Panc1 (cell line): ENCODE measurements at regions not wholly inside any gene's neighbourhood (a gene's known extent, or its start where the extent isn't known, plus 50 kb on each side); places are given as distances from the start of the nearest gene placed in this dataset.

ENCODE experiments used
- ATAC-seq: fragments of 200-7000 bp; cut with Tn5 transposase; 2 replicates; pipeline ENCODE4 v1.9.1; 2020; ENCODE audit warnings: mild to moderate bottlenecking, moderate library complexity
- BruUV-seq: library from RNA; stranded (reverse); fragments of 400-500 nt; replicated peaks from 2 replicates; lab custom pipeline; 2021; lab: Mats Ljungman, UMichigan
- CTCF ChIA-PET: fragments of 300-600 bp; sonication (Branson Sonifier 250); formaldehyde crosslinking; loops from one replicate; lab custom pipeline; 2022; ENCODE audit warnings: antibody characterized with exemption; lab: Charles Lee
- POLR2A ChIA-PET: fragments of 300-600 bp; sonication (Branson Sonifier 250); formaldehyde crosslinking; loops from one replicate; lab custom pipeline; 2022; ENCODE audit warnings: antibody characterized with exemption; lab: Charles Lee
- DNase-seq: peaks from one replicate; pipeline ENCODE4 v3.0.0-alpha.2; 2010; ENCODE audit warnings: low read depth, low spot score
- H3K27ac ChIP-seq: 2 replicates; pipeline ENCODE4 v1.5.1; 2011; ENCODE audit warnings: mild to moderate bottlenecking, low read length, inconsistent platforms
- H3K27me3 ChIP-seq: fragments of 200-500 bp; sonication (Bioruptor generic); 2 replicates; pipeline ENCODE4 v1.6.0; 2014; ENCODE audit warnings: low read length, inconsistent platforms; ENCODE audit not compliant: control insufficient read depth, insufficient read depth
- H3K36me3 ChIP-seq: fragments of 200-500 bp; sonication (Bioruptor generic); 2 replicates; pipeline ENCODE4 v1.5.1; 2014; ENCODE audit warnings: inconsistent platforms, mild to moderate bottlenecking, low read length, moderate library complexity; ENCODE audit not compliant: control insufficient read depth, insufficient read depth
- H3K4me1 ChIP-seq: 2 replicates; pipeline ENCODE4 v1.5.1; 2011; ENCODE audit warnings: inconsistent platforms, mild to moderate bottlenecking, low read length, moderate library complexity; ENCODE audit not compliant: control insufficient read depth, insufficient read depth
- H3K4me3 ChIP-seq, 2 experiments: 2 replicates each; pipeline ENCODE4 v1.5.1; 2011 to 2012; ENCODE audit warnings: low read depth in 2 of 2, low read length in 2 of 2, mild to moderate bottlenecking in 2 of 2, inconsistent platforms in 1 of 2, moderate library complexity in 1 of 2
- H3K9me3 ChIP-seq: fragments of 200-500 bp; sonication (Bioruptor generic); 2 replicates; pipeline ENCODE4 v1.5.1; 2014; ENCODE audit warnings: low read depth, mild to moderate bottlenecking, inconsistent platforms, low read length, moderate library complexity; ENCODE audit not compliant: control insufficient read depth, insufficient read depth
- POLR2AphosphoS5 ChIP-seq: IDR thresholded peaks from 2 replicates; pipeline ENCODE4 v1.6.1; 2012; ENCODE audit warnings: mild to moderate bottlenecking, low read depth, low read length, moderate library complexity
- SIN3A ChIP-seq: IDR thresholded peaks from 2 replicates; pipeline ENCODE4 v1.6.1; 2012; ENCODE audit warnings: low read depth, mild to moderate bottlenecking, low read length, moderate library complexity, borderline replicate concordance; ENCODE audit not compliant: insufficient read depth
- TCF7L2 ChIP-seq: IDR thresholded peaks from 2 replicates; pipeline ENCODE4 v1.6.1; 2011; ENCODE audit warnings: mild to moderate bottlenecking, low read depth, low read length, inconsistent platforms
- in situ Hi-C: cut with HindIII; loops from 2 replicates; pipeline ENCODE4 v1.10.0; 2016; ENCODE audit warnings: low sequenced_read_pairs, low pct_unique_long_range_greater_than_20kb
- intact Hi-C: fragments of 100-400 bp; cut with micrococcal nuclease; formaldehyde crosslinking; loops from one replicate; pipeline ENCODE4 v1.10.0; 2022; ENCODE audit not compliant: unreplicated experiment
- TF ChIP-seq, protein P1 (sequence below): fragments of 450-650 bp; IDR thresholded peaks from 2 replicates; pipeline ENCODE4 v1.5.1; 2017; ENCODE audit warnings: mild to moderate bottlenecking
- TF ChIP-seq, protein P2 (sequence below), 2 experiments: IDR thresholded peaks; 2 replicates each; pipeline ENCODE4 v1.6.1; 2011 to 2012; ENCODE audit warnings: low read depth in 2 of 2, control low read depth in 1 of 2, low read length in 1 of 2, mild to moderate bottlenecking in 1 of 2, moderate library complexity in 1 of 2; ENCODE audit not compliant: insufficient read depth in 1 of 2

DNA sequence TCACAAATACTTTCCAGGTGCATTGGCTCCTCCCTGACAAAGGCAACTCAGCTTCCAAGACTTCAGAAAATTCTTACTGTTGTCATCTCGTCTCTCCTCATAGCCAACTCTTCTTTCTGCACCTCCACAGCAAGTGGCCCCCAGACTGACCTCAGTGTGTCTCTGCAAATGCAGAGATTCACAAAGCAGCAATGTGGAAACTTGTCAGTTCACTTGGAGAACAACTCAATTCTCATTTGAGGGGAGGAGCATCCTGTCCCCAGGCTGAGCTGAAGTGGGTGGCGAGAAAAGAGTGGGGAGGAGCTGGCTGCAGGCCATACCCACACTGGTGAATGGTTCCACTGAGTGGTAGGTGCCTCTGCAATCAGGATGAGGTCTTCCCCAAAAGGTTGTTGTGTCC is 248.7 kb upstream of the IL12A start:
- no peak for TF ChIP-seq TCF7L2
- TF ChIP-seq, protein P1, sequence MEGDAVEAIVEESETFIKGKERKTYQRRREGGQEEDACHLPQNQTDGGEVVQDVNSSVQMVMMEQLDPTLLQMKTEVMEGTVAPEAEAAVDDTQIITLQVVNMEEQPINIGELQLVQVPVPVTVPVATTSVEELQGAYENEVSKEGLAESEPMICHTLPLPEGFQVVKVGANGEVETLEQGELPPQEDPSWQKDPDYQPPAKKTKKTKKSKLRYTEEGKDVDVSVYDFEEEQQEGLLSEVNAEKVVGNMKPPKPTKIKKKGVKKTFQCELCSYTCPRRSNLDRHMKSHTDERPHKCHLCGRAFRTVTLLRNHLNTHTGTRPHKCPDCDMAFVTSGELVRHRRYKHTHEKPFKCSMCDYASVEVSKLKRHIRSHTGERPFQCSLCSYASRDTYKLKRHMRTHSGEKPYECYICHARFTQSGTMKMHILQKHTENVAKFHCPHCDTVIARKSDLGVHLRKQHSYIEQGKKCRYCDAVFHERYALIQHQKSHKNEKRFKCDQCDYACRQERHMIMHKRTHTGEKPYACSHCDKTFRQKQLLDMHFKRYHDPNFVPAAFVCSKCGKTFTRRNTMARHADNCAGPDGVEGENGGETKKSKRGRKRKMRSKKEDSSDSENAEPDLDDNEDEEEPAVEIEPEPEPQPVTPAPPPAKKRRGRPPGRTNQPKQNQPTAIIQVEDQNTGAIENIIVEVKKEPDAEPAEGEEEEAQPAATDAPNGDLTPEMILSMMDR = no peak
- no peak for TF ChIP-seq SIN3A
- TF ChIP-seq, protein P2, sequence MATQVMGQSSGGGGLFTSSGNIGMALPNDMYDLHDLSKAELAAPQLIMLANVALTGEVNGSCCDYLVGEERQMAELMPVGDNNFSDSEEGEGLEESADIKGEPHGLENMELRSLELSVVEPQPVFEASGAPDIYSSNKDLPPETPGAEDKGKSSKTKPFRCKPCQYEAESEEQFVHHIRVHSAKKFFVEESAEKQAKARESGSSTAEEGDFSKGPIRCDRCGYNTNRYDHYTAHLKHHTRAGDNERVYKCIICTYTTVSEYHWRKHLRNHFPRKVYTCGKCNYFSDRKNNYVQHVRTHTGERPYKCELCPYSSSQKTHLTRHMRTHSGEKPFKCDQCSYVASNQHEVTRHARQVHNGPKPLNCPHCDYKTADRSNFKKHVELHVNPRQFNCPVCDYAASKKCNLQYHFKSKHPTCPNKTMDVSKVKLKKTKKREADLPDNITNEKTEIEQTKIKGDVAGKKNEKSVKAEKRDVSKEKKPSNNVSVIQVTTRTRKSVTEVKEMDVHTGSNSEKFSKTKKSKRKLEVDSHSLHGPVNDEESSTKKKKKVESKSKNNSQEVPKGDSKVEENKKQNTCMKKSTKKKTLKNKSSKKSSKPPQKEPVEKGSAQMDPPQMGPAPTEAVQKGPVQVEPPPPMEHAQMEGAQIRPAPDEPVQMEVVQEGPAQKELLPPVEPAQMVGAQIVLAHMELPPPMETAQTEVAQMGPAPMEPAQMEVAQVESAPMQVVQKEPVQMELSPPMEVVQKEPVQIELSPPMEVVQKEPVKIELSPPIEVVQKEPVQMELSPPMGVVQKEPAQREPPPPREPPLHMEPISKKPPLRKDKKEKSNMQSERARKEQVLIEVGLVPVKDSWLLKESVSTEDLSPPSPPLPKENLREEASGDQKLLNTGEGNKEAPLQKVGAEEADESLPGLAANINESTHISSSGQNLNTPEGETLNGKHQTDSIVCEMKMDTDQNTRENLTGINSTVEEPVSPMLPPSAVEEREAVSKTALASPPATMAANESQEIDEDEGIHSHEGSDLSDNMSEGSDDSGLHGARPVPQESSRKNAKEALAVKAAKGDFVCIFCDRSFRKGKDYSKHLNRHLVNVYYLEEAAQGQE (IDR thresholded peaks at IDR 0.05; ENCODE audit: insufficient read depth in 1 of 2, low read depth in 2 of 2, low read length in 1 of 2) = no peak
- no peak for TF ChIP-seq POLR2AphosphoS5
- Histone ChIP-seq H3K36me3 (no peaks in the 10 kb centered on the region), H3K4me1 (no peaks in the 10 kb centered on the region), H3K9me3 (no peaks in the 10 kb centered on the region), H3K27me3 (no peaks in the 10 kb centered on the region), H3K27ac (no peak overlapping the region), H3K4me3 (no peak overlapping the region)
- ChIA-PET POLR2A (interaction anchor here (0.6 kb wide), 1 partner anchor 46 kb away, joined by 6 read pairs; no protein-coding TSS in a partner anchor), CTCF (no interaction called here)
- intact Hi-C loops (no loop called here), in situ Hi-C loops (no loop called here)
- no TSS peak for BruUV-seq
- no peak for DNase-seq
- no peak for ATAC-seq

DNA sequence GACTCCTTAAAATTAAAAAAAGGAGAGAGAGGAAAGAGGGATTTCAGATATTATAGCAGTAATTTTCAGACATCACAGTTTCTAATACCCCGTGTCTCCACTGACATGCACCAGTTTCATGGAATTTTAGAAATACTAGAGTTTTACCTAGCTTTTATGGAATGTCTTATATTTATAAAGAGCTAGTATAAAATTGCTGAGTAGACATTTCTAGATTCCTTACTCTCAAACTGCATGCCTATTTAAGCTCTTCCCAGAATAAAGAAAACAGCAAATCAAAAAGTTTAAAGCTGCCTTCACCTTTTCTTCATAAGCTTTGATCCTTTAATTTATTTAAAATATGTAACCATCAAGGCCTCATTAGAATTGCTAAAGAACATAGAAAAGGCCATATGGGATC is 247.4 kb upstream of the IL12A start:
- POLR2A ChIA-PET = no interaction called here
- H3K4me1 ChIP-seq = no peaks in the 10 kb centered on the region
- BruUV-seq = no TSS peak
- no peak for DNase-seq
- H3K27ac ChIP-seq = no peak overlapping the region
- TF ChIP-seq, protein P2 (IDR thresholded peaks at IDR 0.05; ENCODE audit: insufficient read depth in 1 of 2, low read depth in 2 of 2, low read length in 1 of 2) = no peak
- TF ChIP-seq, protein P1 = no peak
- TF ChIP-seq TCF7L2 (no peak), POLR2AphosphoS5 (no peak), SIN3A (no peak)
- no peaks in the 10 kb centered on the region for H3K9me3 ChIP-seq
- intact Hi-C loops (no loop called here), in situ Hi-C loops (no loop called here)
- H3K4me3 ChIP-seq = no peak overlapping the region
- H3K27me3 ChIP-seq = no peaks in the 10 kb centered on the region
- ATAC-seq = no peak
- H3K36me3 ChIP-seq = no peaks in the 10 kb centered on the region
- CTCF ChIA-PET = no interaction called here
